Breast epithelium (tissue), 3 donors: ENCODE measurements at regions not wholly inside any gene's neighbourhood (a gene's known extent, or its start where the extent isn't known, plus 50 kb on each side); places are given as distances from the start of the nearest gene placed in this dataset.

ENCODE experiments used
- POLR2A ChIP-seq: fragments of 450-650 bp; IDR thresholded peaks from one replicate; pipeline ENCODE4 v1.6.1; 2016; ENCODE audit warnings: antibody characterized with exemption, mild to moderate bottlenecking, moderate library complexity
- POLR2AphosphoS5 ChIP-seq, 3 donors: sonication (generic); formaldehyde crosslinking; IDR thresholded peaks; one replicate each; pipeline ENCODE4 v1.6.1; 2017; ENCODE audit warnings: antibody characterized with exemption in 3 of 3
- TF ChIP-seq, protein P1 (sequence below), 3 donors: fragments of 450-650 bp; IDR thresholded peaks; one replicate each; pipeline ENCODE4 v1.5.1; 2016 to 2017; ENCODE audit warnings: antibody characterized with exemption in 3 of 3, mild to moderate bottlenecking in 3 of 3, moderate library complexity in 3 of 3

DNA sequence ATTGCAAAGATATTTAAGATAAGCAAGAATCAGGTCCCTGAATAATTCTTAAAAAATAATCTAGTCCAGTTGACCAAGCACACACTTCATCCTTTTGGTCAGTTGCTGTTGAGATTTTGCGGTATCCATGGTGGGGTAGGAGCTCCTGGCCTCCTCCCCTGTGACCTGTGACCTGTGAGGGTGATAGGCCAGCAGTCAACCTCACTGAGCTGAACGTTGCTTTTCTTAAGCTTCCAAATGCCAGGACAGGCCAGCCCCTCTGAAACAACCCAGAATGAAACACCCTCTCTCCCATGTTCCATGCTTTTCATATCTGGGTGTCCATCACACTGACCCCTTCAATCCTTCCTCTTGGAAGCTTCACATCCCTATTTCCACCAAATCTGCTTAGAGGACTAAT is 164.9 kb downstream of the THBS2 start:
- TF ChIP-seq, protein P1, sequence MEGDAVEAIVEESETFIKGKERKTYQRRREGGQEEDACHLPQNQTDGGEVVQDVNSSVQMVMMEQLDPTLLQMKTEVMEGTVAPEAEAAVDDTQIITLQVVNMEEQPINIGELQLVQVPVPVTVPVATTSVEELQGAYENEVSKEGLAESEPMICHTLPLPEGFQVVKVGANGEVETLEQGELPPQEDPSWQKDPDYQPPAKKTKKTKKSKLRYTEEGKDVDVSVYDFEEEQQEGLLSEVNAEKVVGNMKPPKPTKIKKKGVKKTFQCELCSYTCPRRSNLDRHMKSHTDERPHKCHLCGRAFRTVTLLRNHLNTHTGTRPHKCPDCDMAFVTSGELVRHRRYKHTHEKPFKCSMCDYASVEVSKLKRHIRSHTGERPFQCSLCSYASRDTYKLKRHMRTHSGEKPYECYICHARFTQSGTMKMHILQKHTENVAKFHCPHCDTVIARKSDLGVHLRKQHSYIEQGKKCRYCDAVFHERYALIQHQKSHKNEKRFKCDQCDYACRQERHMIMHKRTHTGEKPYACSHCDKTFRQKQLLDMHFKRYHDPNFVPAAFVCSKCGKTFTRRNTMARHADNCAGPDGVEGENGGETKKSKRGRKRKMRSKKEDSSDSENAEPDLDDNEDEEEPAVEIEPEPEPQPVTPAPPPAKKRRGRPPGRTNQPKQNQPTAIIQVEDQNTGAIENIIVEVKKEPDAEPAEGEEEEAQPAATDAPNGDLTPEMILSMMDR (IDR thresholded peaks at IDR 0.05): no peak
- TF ChIP-seq POLR2A (no peak), POLR2AphosphoS5 (IDR thresholded peaks at IDR 0.05) (no peak)
